WTC11 (cell line): ENCODE measurements at regions not wholly inside any gene's neighbourhood (a gene's known extent, or its start where the extent isn't known, plus 50 kb on each side); places are given as distances from the start of the nearest gene placed in this dataset.

ENCODE experiments used
- ZNF423 ChIP-seq: fragments of 250-450 bp; sonication (Bioruptor Pico); IDR thresholded peaks from 2 replicates; pipeline ENCODE4 v2.1.2; 2022; ENCODE audit warnings: mild to moderate bottlenecking, moderate library complexity
- ZNF425 ChIP-seq: fragments of 250-450 bp; sonication (Bioruptor Pico); conservative IDR thresholded peaks from 2 replicates; pipeline ENCODE4 v1.9.0; 2021; ENCODE audit warnings: mild to moderate bottlenecking

- TF ChIP-seq ZNF425 = no peak
- TF ChIP-seq ZNF423 (CRISPR knock-in tag) = no peak
Observed at GRCh38 chr2:100767810-100768806, 51.8 kb upstream of the NPAS2 start (continued).
